ENCODE measurements at regions not wholly inside any gene's neighbourhood (a gene's known extent, or its start where the extent isn't known, plus 50 kb on each side); places are given as distances from the start of the nearest gene placed in this dataset.

DNA sequence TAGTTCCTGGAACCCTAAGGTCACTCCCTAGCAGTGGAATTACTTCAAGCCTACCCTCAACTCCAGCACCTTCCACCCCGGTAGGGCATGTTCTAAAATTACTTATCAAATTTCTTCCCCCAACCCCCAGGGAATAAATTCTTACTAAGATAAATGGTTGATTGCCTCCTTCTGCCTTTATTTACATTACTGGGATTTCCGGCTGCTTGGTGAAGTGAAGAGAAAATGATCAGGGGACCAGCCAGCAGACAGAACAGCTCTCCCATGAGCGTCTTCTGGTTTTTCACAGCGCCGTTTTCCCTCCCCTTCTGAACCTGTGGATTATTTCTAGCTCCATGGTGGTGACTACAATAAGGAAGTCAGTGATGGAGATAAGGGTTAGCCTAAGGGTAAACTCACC, 521.5 kb upstream of the PPP2R3A start:
- Histone ChIP-seq H3K4me3 (ENCODE audit: low read depth in 1 of 3, low read length in 3 of 3) (no peak overlapping the region), H3K27me3 (ENCODE audit: control insufficient read depth in 4 of 4, insufficient read depth in 4 of 4, low read length in 3 of 4) (peaks cover 0 to 2% (median 0%) of the 10 kb centered on the region in 4 donors), H3K9ac (ENCODE audit: low read depth in 1 of 2, low read length in 2 of 2) (no peak overlapping the region), H3K4me1 (ENCODE audit: control insufficient read depth in 4 of 4, insufficient read depth in 4 of 4, low read length in 3 of 4) (no peaks in the 10 kb centered on the region), H3K9me3 (ENCODE audit: control insufficient read depth in 4 of 4, low read length in 3 of 4) (no peaks in the 10 kb centered on the region), H3K27ac (ENCODE audit: low read depth in 1 of 2, low read length in 2 of 2) (no peak overlapping the region), H3K36me3 (ENCODE audit: control insufficient read depth in 4 of 4, insufficient read depth in 3 of 4, low read depth in 1 of 4, low read length in 3 of 4) (no peaks in the 10 kb centered on the region)
- WGBS, result 84% methylated on average over 5 of the region's 5 CpGs
- no peak for TF ChIP-seq RXRA (IDR thresholded peaks at IDR 0.05)
- TF ChIP-seq, protein P1, sequence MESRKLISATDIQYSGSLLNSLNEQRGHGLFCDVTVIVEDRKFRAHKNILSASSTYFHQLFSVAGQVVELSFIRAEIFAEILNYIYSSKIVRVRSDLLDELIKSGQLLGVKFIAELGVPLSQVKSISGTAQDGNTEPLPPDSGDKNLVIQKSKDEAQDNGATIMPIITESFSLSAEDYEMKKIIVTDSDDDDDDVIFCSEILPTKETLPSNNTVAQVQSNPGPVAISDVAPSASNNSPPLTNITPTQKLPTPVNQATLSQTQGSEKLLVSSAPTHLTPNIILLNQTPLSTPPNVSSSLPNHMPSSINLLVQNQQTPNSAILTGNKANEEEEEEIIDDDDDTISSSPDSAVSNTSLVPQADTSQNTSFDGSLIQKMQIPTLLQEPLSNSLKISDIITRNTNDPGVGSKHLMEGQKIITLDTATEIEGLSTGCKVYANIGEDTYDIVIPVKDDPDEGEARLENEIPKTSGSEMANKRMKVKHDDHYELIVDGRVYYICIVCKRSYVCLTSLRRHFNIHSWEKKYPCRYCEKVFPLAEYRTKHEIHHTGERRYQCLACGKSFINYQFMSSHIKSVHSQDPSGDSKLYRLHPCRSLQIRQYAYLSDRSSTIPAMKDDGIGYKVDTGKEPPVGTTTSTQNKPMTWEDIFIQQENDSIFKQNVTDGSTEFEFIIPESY (IDR thresholded peaks at IDR 0.05), result no peak
- TF ChIP-seq HNF4G (IDR thresholded peaks at IDR 0.05), result no peak
- no peak for DNase-seq (ENCODE audit: low spot score)

DNA sequence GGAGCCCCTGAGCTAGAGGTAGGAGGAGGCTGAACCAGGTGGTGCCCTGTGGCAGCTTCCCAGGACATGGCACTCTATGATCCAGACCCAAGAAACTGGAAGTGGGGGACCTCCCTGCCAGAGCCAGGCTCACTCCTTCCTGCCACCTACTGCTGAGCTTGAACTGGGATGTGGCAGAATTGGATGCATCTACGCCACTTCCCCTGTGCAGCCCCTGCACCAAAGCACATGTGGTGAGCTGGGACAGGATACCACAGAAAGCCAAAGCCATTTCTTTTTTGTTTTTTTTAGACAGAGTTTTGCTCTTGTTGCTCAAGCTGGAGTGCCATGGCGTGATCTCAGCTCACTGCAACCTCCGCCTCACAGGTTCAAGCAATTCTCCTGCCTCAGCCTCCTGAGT, 518.0 kb upstream of the PPP2R3A start:
- Histone ChIP-seq H3K4me3 (ENCODE audit: low read depth in 1 of 3, low read length in 3 of 3) (no peak overlapping the region), H3K36me3 (ENCODE audit: control insufficient read depth in 4 of 4, insufficient read depth in 3 of 4, low read depth in 1 of 4, low read length in 3 of 4) (no peaks in the 10 kb centered on the region), H3K27me3 (ENCODE audit: control insufficient read depth in 4 of 4, insufficient read depth in 4 of 4, low read length in 3 of 4) (peaks cover 0 to 2% (median 0%) of the 10 kb centered on the region in 4 donors), H3K9me3 (ENCODE audit: control insufficient read depth in 4 of 4, low read length in 3 of 4) (peaks cover 0 to 2% (median 0%) of the 10 kb centered on the region in 4 donors), H3K9ac (ENCODE audit: low read depth in 1 of 2, low read length in 2 of 2) (no peak overlapping the region), H3K27ac (ENCODE audit: low read depth in 1 of 2, low read length in 2 of 2) (no peak overlapping the region), H3K4me1 (ENCODE audit: control insufficient read depth in 4 of 4, insufficient read depth in 4 of 4, low read length in 3 of 4) (no peaks in the 10 kb centered on the region)
- DNase-seq (ENCODE audit: low spot score), result no peak
- 78% methylated on average over 3 of the region's 3 CpGs for whole genome bisulfite sequencing
- TF ChIP-seq HNF4A (conservative IDR thresholded peaks at IDR 0.05), result no peak
- TF ChIP-seq FOXA1 (IDR thresholded peaks at IDR 0.05), result no peak
- TF ChIP-seq FOXA2 (IDR thresholded peaks at IDR 0.05), result no peak
- TF ChIP-seq EGR1 (IDR thresholded peaks at IDR 0.05; ENCODE audit: low read depth in 2 of 2), result no peak
- no peak for TF ChIP-seq HNF4G (IDR thresholded peaks at IDR 0.05)
- TF ChIP-seq RAD21 (IDR thresholded peaks at IDR 0.05), result no peak
- TF ChIP-seq, protein P1 (IDR thresholded peaks at IDR 0.05), result no peak
- no peak for TF ChIP-seq NR2F2 (IDR thresholded peaks at IDR 0.05)
- TF ChIP-seq TAF1 (conservative IDR thresholded peaks at IDR 0.05), result no peak
- TF ChIP-seq, protein P2, sequence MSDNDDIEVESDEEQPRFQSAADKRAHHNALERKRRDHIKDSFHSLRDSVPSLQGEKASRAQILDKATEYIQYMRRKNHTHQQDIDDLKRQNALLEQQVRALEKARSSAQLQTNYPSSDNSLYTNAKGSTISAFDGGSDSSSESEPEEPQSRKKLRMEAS (IDR thresholded peaks at IDR 0.05), result no peak
- TF ChIP-seq YY1 (IDR thresholded peaks at IDR 0.05), result no peak
- TF ChIP-seq, protein P3, sequence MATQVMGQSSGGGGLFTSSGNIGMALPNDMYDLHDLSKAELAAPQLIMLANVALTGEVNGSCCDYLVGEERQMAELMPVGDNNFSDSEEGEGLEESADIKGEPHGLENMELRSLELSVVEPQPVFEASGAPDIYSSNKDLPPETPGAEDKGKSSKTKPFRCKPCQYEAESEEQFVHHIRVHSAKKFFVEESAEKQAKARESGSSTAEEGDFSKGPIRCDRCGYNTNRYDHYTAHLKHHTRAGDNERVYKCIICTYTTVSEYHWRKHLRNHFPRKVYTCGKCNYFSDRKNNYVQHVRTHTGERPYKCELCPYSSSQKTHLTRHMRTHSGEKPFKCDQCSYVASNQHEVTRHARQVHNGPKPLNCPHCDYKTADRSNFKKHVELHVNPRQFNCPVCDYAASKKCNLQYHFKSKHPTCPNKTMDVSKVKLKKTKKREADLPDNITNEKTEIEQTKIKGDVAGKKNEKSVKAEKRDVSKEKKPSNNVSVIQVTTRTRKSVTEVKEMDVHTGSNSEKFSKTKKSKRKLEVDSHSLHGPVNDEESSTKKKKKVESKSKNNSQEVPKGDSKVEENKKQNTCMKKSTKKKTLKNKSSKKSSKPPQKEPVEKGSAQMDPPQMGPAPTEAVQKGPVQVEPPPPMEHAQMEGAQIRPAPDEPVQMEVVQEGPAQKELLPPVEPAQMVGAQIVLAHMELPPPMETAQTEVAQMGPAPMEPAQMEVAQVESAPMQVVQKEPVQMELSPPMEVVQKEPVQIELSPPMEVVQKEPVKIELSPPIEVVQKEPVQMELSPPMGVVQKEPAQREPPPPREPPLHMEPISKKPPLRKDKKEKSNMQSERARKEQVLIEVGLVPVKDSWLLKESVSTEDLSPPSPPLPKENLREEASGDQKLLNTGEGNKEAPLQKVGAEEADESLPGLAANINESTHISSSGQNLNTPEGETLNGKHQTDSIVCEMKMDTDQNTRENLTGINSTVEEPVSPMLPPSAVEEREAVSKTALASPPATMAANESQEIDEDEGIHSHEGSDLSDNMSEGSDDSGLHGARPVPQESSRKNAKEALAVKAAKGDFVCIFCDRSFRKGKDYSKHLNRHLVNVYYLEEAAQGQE (IDR thresholded peaks at IDR 0.05), result no peak
- TF ChIP-seq SP1 (IDR thresholded peaks at IDR 0.05), result no peak
- TF ChIP-seq JUND (IDR thresholded peaks at IDR 0.05), result no peak
- TF ChIP-seq, protein P4, sequence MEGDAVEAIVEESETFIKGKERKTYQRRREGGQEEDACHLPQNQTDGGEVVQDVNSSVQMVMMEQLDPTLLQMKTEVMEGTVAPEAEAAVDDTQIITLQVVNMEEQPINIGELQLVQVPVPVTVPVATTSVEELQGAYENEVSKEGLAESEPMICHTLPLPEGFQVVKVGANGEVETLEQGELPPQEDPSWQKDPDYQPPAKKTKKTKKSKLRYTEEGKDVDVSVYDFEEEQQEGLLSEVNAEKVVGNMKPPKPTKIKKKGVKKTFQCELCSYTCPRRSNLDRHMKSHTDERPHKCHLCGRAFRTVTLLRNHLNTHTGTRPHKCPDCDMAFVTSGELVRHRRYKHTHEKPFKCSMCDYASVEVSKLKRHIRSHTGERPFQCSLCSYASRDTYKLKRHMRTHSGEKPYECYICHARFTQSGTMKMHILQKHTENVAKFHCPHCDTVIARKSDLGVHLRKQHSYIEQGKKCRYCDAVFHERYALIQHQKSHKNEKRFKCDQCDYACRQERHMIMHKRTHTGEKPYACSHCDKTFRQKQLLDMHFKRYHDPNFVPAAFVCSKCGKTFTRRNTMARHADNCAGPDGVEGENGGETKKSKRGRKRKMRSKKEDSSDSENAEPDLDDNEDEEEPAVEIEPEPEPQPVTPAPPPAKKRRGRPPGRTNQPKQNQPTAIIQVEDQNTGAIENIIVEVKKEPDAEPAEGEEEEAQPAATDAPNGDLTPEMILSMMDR (IDR thresholded peaks at IDR 0.05; ENCODE audit: low read depth, low read length, missing input control), result no peak
- no peak for TF ChIP-seq GABPA (IDR thresholded peaks at IDR 0.05 in 1 of 2, conservative IDR thresholded peaks at IDR 0.05 in 1 of 2)
- no peak for TF ChIP-seq RXRA (IDR thresholded peaks at IDR 0.05)
- TF ChIP-seq, protein P5, sequence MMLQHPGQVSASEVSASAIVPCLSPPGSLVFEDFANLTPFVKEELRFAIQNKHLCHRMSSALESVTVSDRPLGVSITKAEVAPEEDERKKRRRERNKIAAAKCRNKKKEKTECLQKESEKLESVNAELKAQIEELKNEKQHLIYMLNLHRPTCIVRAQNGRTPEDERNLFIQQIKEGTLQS (IDR thresholded peaks at IDR 0.05), result no peak

All from liver (tissue), 8 donors.